Trophoblast cell (in vitro differentiated cells and primary cell): ENCODE measurements at regions not wholly inside any gene's neighbourhood (a gene's known extent, or its start where the extent isn't known, plus 50 kb on each side); places are given as distances from the start of the nearest gene placed in this dataset.

ENCODE experiments used
- DNase-seq, 2 donors: peaks; one replicate each; pipeline ENCODE4 v3.0.0-alpha.2; 2016
- H2AFZ ChIP-seq: 2 replicates; pipeline ENCODE4 v1.6.1; 2013; ENCODE audit warnings: low read length, moderate library complexity, mild to moderate bottlenecking; ENCODE audit not compliant: insufficient read depth, poor library complexity
- H2AK5ac ChIP-seq: 2 replicates; pipeline ENCODE4 v1.6.1; 2013; ENCODE audit warnings: mild to moderate bottlenecking, low read length
- H2BK120ac ChIP-seq: 2 replicates; pipeline ENCODE4 v1.6.1; 2013; ENCODE audit warnings: low read length, mild to moderate bottlenecking, moderate library complexity; ENCODE audit not compliant: insufficient read depth, poor library complexity
- H2BK12ac ChIP-seq: 2 replicates; pipeline ENCODE4 v1.6.1; 2013; ENCODE audit warnings: mild to moderate bottlenecking, low read length, moderate library complexity
- H2BK5ac ChIP-seq: 2 replicates; pipeline ENCODE4 v1.6.1; 2013; ENCODE audit warnings: low read length, low read depth, moderate library complexity, mild to moderate bottlenecking; ENCODE audit not compliant: poor library complexity
- H3K14ac ChIP-seq: 2 replicates; pipeline ENCODE4 v1.6.1; 2013; ENCODE audit warnings: mild to moderate bottlenecking, low read length
- H3K18ac ChIP-seq: 2 replicates; pipeline ENCODE4 v1.6.1; 2013; ENCODE audit warnings: mild to moderate bottlenecking, low read length
- H3K23ac ChIP-seq: 2 replicates; pipeline ENCODE4 v1.6.1; 2013; ENCODE audit warnings: low read length
- H3K27ac ChIP-seq: 2 replicates; pipeline ENCODE4 v1.5.1; 2013; ENCODE audit warnings: low read depth, mild to moderate bottlenecking, inconsistent platforms, low read length, moderate library complexity
- H3K27me3 ChIP-seq: 2 replicates; pipeline ENCODE4 v1.6.1; 2013; ENCODE audit warnings: inconsistent platforms, mild to moderate bottlenecking, low read length, moderate library complexity; ENCODE audit not compliant: insufficient read depth
- H3K36me3 ChIP-seq, 2 experiments: 1 replicate in 1 of 2; 2 replicates in 1 of 2; pipeline ENCODE4 v1.6.1; 2013; ENCODE audit warnings: low read length in 2 of 2, mild to moderate bottlenecking in 2 of 2, moderate library complexity in 1 of 2; ENCODE audit not compliant: insufficient read depth in 2 of 2, control insufficient read depth in 1 of 2
- H3K4ac ChIP-seq: 2 replicates; pipeline ENCODE4 v1.6.1; 2013; ENCODE audit warnings: low read depth, mild to moderate bottlenecking, low read length, moderate library complexity
- H3K4me1 ChIP-seq, 2 experiments: 1 replicate in 1 of 2; 2 replicates in 1 of 2; pipeline ENCODE4 v1.6.1; 2013; ENCODE audit warnings: low read length in 2 of 2, mild to moderate bottlenecking in 2 of 2, moderate library complexity in 1 of 2; ENCODE audit not compliant: insufficient read depth in 2 of 2, control insufficient read depth in 1 of 2
- H3K4me2 ChIP-seq: 2 replicates; pipeline ENCODE4 v1.6.1; 2013; ENCODE audit warnings: inconsistent platforms, mild to moderate bottlenecking, low read length, moderate library complexity
- H3K4me3 ChIP-seq: 2 replicates; pipeline ENCODE4 v1.5.1; 2013; ENCODE audit warnings: mild to moderate bottlenecking, low read depth, low read length, inconsistent platforms
- H3K79me1 ChIP-seq: one replicate; pipeline ENCODE4 v1.6.1; 2013; ENCODE audit warnings: low read length
- H3K79me2 ChIP-seq: 2 replicates; pipeline ENCODE4 v1.6.1; 2013; ENCODE audit warnings: low read length, mild to moderate bottlenecking; ENCODE audit not compliant: control insufficient read depth, insufficient read depth, poor library complexity
- H3K9ac ChIP-seq: 2 replicates; pipeline ENCODE4 v1.6.1; 2013; ENCODE audit warnings: mild to moderate bottlenecking, low read length
- H3K9me3 ChIP-seq: 2 replicates; pipeline ENCODE4 v1.6.1; 2013; ENCODE audit warnings: low read depth, mild to moderate bottlenecking, control low read depth, inconsistent platforms, low read length; ENCODE audit not compliant: insufficient read depth
- H4K12ac ChIP-seq: 2 replicates; pipeline ENCODE4 v1.6.1; 2013; ENCODE audit warnings: low read depth, mild to moderate bottlenecking, low read length, moderate library complexity
- H4K8ac ChIP-seq: 2 replicates; pipeline ENCODE4 v1.6.1; 2013; ENCODE audit warnings: low read depth, mild to moderate bottlenecking, low read length, moderate library complexity
- H4K91ac ChIP-seq: one replicate; pipeline ENCODE4 v1.6.1; 2013; ENCODE audit warnings: low read depth, mild to moderate bottlenecking, low read length, moderate library complexity
- WGBS: extraction: QIAGEN DNeasy Blood & Tissue Kit; methylation state at CpG from one replicate; pipeline ENCODE4 v1.1.7; 2013; ENCODE audit warnings: missing lambda C conversion rate; ENCODE audit not compliant: insufficient read length, insufficient coverage; ENCODE audit errors: extremely low coverage; 5-methylcytosine and 5-hydroxymethylcytosine counted together

GRCh38 chr10:111873621-111874135 lies 309.9 kb downstream of the GPAM start:
- Histone ChIP-seq H3K36me3 (no peaks in the 10 kb centered on the region), H4K8ac (no peak overlapping the region), H3K23ac (no peak overlapping the region), H3K4me2 (no peak overlapping the region), H3K18ac (no peak overlapping the region), H4K91ac (no peak overlapping the region), H3K9me3 (no peaks in the 10 kb centered on the region), H3K79me1 (no peaks in the 10 kb centered on the region), H3K79me2 (no peaks in the 10 kb centered on the region), H3K4ac (no peak overlapping the region), H2BK12ac (no peak overlapping the region), H3K4me1 (no peaks in the 10 kb centered on the region), H3K27ac (no peak overlapping the region), H3K4me3 (no peak overlapping the region), H4K12ac (no peak overlapping the region), H2BK5ac (no peak overlapping the region), H2AK5ac (no peak overlapping the region), H3K14ac (no peak overlapping the region), H3K27me3 (no peaks in the 10 kb centered on the region), H3K9ac (no peak overlapping the region), H2BK120ac (no peak overlapping the region), H2AFZ (no peak overlapping the region)
- WGBS: no CpG with 5 or more reads among the region's 7 CpGs
- no peak for DNase-seq

- H3K4ac ChIP-seq: no peak overlapping the region
- H4K91ac ChIP-seq: no peak overlapping the region
- H3K23ac ChIP-seq: no peak overlapping the region
- H3K79me1 ChIP-seq: no peaks in the 10 kb centered on the region
- H4K12ac ChIP-seq: no peak overlapping the region
- H3K27me3 ChIP-seq: no peaks in the 10 kb centered on the region
- WGBS: no CpG with 5 or more reads among the region's 3 CpGs
- H3K27ac ChIP-seq: no peak overlapping the region
- no peaks in the 10 kb centered on the region for H3K36me3 ChIP-seq
- H3K9ac ChIP-seq: no peak overlapping the region
- no peaks in the 10 kb centered on the region for H3K79me2 ChIP-seq
- H2AFZ ChIP-seq: no peak overlapping the region
- no peak for DNase-seq
- no peak overlapping the region for H3K14ac ChIP-seq
- H3K4me3 ChIP-seq: no peak overlapping the region
- H3K9me3 ChIP-seq: no peaks in the 10 kb centered on the region
- H2BK5ac ChIP-seq: no peak overlapping the region
- no peak overlapping the region for H3K4me2 ChIP-seq
- no peak overlapping the region for H2BK120ac ChIP-seq
- H4K8ac ChIP-seq: no peak overlapping the region
- no peak overlapping the region for H2AK5ac ChIP-seq
- no peak overlapping the region for H2BK12ac ChIP-seq
- H3K4me1 ChIP-seq: no peaks in the 10 kb centered on the region
- no peak overlapping the region for H3K18ac ChIP-seq
These were observed 309.0 kb downstream of the GPAM start for GRCh38 chr10:111874576-111874975.

- Histone ChIP-seq H3K36me3 (no peaks in the 10 kb centered on the region), H2AFZ (no peak overlapping the region), H2BK120ac (no peak overlapping the region), H4K8ac (no peak overlapping the region), H4K12ac (no peak overlapping the region), H3K18ac (no peak overlapping the region), H3K4me3 (no peak overlapping the region), H3K4ac (no peak overlapping the region), H2AK5ac (no peak overlapping the region), H3K23ac (no peak overlapping the region), H3K9ac (no peak overlapping the region), H3K27me3 (no peaks in the 10 kb centered on the region), H3K79me1 (no peaks in the 10 kb centered on the region), H3K4me1 (no peaks in the 10 kb centered on the region), H3K27ac (no peak overlapping the region), H3K4me2 (no peak overlapping the region), H2BK5ac (no peak overlapping the region), H3K14ac (no peak overlapping the region), H2BK12ac (no peak overlapping the region), H4K91ac (no peak overlapping the region), H3K79me2 (no peaks in the 10 kb centered on the region), H3K9me3 (no peaks in the 10 kb centered on the region)
- WGBS: no CpG with 5 or more reads among the region's 4 CpGs
- DNase-seq: no peak
These were observed 307.8 kb downstream of the GPAM start for GRCh38 chr10:111875725-111876124.

- Histone ChIP-seq H4K8ac (no peak overlapping the region), H3K4me1 (no peaks in the 10 kb centered on the region), H3K18ac (no peak overlapping the region), H2BK5ac (no peak overlapping the region), H2AK5ac (no peak overlapping the region), H3K14ac (no peak overlapping the region), H3K4me2 (no peak overlapping the region), H4K91ac (no peak overlapping the region), H3K23ac (no peak overlapping the region), H3K27ac (no peak overlapping the region), H4K12ac (no peak overlapping the region), H3K9ac (no peak overlapping the region), H3K36me3 (no peaks in the 10 kb centered on the region), H2BK120ac (no peak overlapping the region), H3K79me2 (no peaks in the 10 kb centered on the region), H3K9me3 (no peaks in the 10 kb centered on the region), H3K79me1 (no peaks in the 10 kb centered on the region), H3K27me3 (no peaks in the 10 kb centered on the region), H3K4me3 (no peak overlapping the region), H2AFZ (no peak overlapping the region), H3K4ac (no peak overlapping the region), H2BK12ac (no peak overlapping the region)
- no CpG with 5 or more reads among the region's 3 CpGs for WGBS
- DNase-seq: no peak
These were observed 306.3 kb downstream of the GPAM start for GRCh38 chr10:111877258-111877657.
